ENCODE measurements at regions not wholly inside any gene's neighbourhood (a gene's known extent, or its start where the extent isn't known, plus 50 kb on each side); places are given as distances from the start of the nearest gene placed in this dataset.

- DNase-seq (ENCODE audit: low spot score), result peak; percentile 51
Measured at GRCh38 chr5:56350597-56351170, 117.6 kb upstream of the ANKRD55 start.

GRCh38 chr5:56350011-56350596 is 117.0 kb upstream of the ANKRD55 start:
- DNase-seq (ENCODE audit: low spot score), result no peak

GRCh38 chr5:56349461-56349860 is 116.3 kb upstream of the ANKRD55 start:
- no peak for DNase-seq (ENCODE audit: low spot score)

- no peak for DNase-seq (ENCODE audit: low spot score)
Measured at GRCh38 chr5:56346741-56347535, 113.8 kb upstream of the ANKRD55 start.

GRCh38 chr5:56346044-56346710 is 113.0 kb upstream of the ANKRD55 start:
- DNase-seq (ENCODE audit: low spot score), result no peak

- DNase-seq (ENCODE audit: low spot score), result no peak
Measured at GRCh38 chr5:56345352-56345751, 112.2 kb upstream of the ANKRD55 start.

GRCh38 chr5:56344594-56344993 is 111.5 kb upstream of the ANKRD55 start:
- DNase-seq (ENCODE audit: low spot score), result no peak

- no peak for DNase-seq (ENCODE audit: low spot score)
Measured at GRCh38 chr5:56343988-56344387, 110.9 kb upstream of the ANKRD55 start.

- DNase-seq (ENCODE audit: low spot score), result no peak
Measured at GRCh38 chr5:56342616-56343015, 109.5 kb upstream of the ANKRD55 start.

GRCh38 chr5:56340196-56340980 is 107.3 kb upstream of the ANKRD55 start:
- no peak for DNase-seq (ENCODE audit: low spot score)

- no peak for DNase-seq (ENCODE audit: low spot score)
Measured at GRCh38 chr5:56339732-56340131, 106.6 kb upstream of the ANKRD55 start.

GRCh38 chr5:56337715-56338319 is 104.7 kb upstream of the ANKRD55 start:
- no peak for DNase-seq (ENCODE audit: low spot score)

- no peak for DNase-seq (ENCODE audit: low spot score)
Measured at GRCh38 chr5:56335212-56335611, 102.1 kb upstream of the ANKRD55 start.

GRCh38 chr5:56330806-56331205 is 97.7 kb upstream of the ANKRD55 start:
- no peak for DNase-seq (ENCODE audit: low spot score)

GRCh38 chr5:56330167-56330566 is 97.0 kb upstream of the ANKRD55 start:
- DNase-seq (ENCODE audit: low spot score), result no peak

- no peak for DNase-seq (ENCODE audit: low spot score)
Measured at GRCh38 chr5:56329652-56330051, 96.5 kb upstream of the ANKRD55 start.

- DNase-seq (ENCODE audit: low spot score), result no peak
Measured at GRCh38 chr5:56328753-56329560, 95.8 kb upstream of the ANKRD55 start.

GRCh38 chr5:56327809-56328208 is 94.7 kb upstream of the ANKRD55 start:
- DNase-seq (ENCODE audit: low spot score), result no peak

GRCh38 chr5:56326770-56327169 is 93.6 kb upstream of the ANKRD55 start:
- DNase-seq (ENCODE audit: low spot score), result no peak

- DNase-seq (ENCODE audit: low spot score), result no peak
Measured at GRCh38 chr5:56326116-56326515, 93.0 kb upstream of the ANKRD55 start.

GRCh38 chr5:56325039-56325438 is 91.9 kb upstream of the ANKRD55 start:
- DNase-seq (ENCODE audit: low spot score), result no peak
